ENCODE measurements at regions not wholly inside any gene's neighbourhood (a gene's known extent, or its start where the extent isn't known, plus 50 kb on each side); places are given as distances from the start of the nearest gene placed in this dataset.

DNA sequence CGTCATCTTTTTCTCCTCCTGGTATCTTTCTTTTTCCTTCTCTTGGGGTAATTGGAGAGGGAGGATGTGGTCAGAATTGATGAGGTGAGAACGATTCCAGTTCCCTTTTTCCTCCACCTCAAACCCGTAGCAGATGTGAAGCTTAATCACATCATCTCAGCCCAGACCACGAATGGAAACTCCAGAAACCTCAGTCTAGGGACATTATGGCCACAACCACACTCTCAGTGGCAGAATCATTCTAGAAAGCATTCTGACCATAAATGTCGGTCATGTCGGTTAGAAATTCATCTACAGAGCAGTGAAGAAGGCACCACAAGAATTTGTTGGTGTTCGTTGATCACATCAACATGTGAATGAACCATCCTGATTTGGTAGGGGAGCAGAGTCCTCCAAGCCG is 78.7 kb downstream of the GATA3 start:
- H4K20me1 ChIP-seq (ENCODE audit: control insufficient read depth, insufficient read depth, low read depth, low read length) = no peaks in the 10 kb centered on the region
- H3K27ac ChIP-seq (ENCODE audit: low read depth, low read length) = no peak overlapping the region
- no peak overlapping the region for H3K4me2 ChIP-seq (ENCODE audit: low read length)
- H3K27me3 ChIP-seq (ENCODE audit: control insufficient read depth, low read length) = peaks cover 5% of the 10 kb centered on the region; the same call in 1 of the 2 replicates
- H3K36me3 ChIP-seq (ENCODE audit: control insufficient read depth, low read length) = no peaks in the 10 kb centered on the region
- H3K9me3 ChIP-seq (ENCODE audit: control insufficient read depth, insufficient read depth, low read length) = no peaks in the 10 kb centered on the region
- H3K4me1 ChIP-seq (ENCODE audit: control insufficient read depth, low read length) = no peaks in the 10 kb centered on the region
- TF ChIP-seq CTCF (IDR thresholded peaks at IDR 0.05; ENCODE audit: low read depth, low read length, poor library complexity, severe bottlenecking) (no peak), EZH2phosphoT487 (IDR thresholded peaks at IDR 0.05; ENCODE audit: borderline replicate concordance, low read length) (no peak)
- no peaks in the 10 kb centered on the region for H3F3A ChIP-seq (ENCODE audit: control insufficient read depth, insufficient read depth)
- H3K4me3 ChIP-seq (ENCODE audit: low read length) = no peak overlapping the region
- H3K9me2 ChIP-seq (replicated peaks; ENCODE audit: control insufficient read depth, low read length) = no peaks in the 10 kb centered on the region
- H3K79me2 ChIP-seq (ENCODE audit: control insufficient read depth, low read length) = no peaks in the 10 kb centered on the region

DNA sequence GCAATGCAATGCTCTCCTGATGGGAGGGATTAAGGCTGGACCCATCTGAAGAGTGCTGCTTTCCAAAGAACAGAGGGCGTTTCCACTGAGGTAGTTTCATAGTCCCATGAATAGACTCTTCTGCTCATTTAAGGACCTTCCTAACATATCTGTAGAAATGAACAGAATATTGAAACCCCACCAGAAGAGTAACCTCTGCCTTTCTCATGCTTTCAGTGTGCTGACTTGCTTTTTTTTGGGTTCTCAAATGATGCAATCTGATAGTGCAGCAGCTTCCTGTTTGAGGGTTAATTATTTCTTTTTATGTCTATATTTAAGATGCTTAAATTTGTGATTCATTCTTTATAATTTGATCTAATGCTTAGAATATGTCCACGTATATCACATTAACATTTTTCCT is 82.2 kb downstream of the GATA3 start:
- Histone ChIP-seq H3F3A (ENCODE audit: control insufficient read depth, insufficient read depth) (no peaks in the 10 kb centered on the region), H3K4me1 (ENCODE audit: control insufficient read depth, low read length) (no peaks in the 10 kb centered on the region), H3K9me2 (replicated peaks; ENCODE audit: control insufficient read depth, low read length) (no peaks in the 10 kb centered on the region), H3K79me2 (ENCODE audit: control insufficient read depth, low read length) (no peaks in the 10 kb centered on the region), H3K4me2 (ENCODE audit: low read length) (no peak overlapping the region), H3K9me3 (ENCODE audit: control insufficient read depth, insufficient read depth, low read length) (no peaks in the 10 kb centered on the region), H4K20me1 (ENCODE audit: control insufficient read depth, insufficient read depth, low read depth, low read length) (no peaks in the 10 kb centered on the region), H3K27me3 (ENCODE audit: control insufficient read depth, low read length) (peaks cover 5% of the 10 kb centered on the region; the same call in 1 of the 2 replicates), H3K27ac (ENCODE audit: low read depth, low read length) (no peak overlapping the region), H3K4me3 (ENCODE audit: low read length) (no peak overlapping the region), H3K36me3 (ENCODE audit: control insufficient read depth, low read length) (no peaks in the 10 kb centered on the region)
- TF ChIP-seq CTCF (IDR thresholded peaks at IDR 0.05; ENCODE audit: low read depth, low read length, poor library complexity, severe bottlenecking) = no peak
- TF ChIP-seq EZH2phosphoT487 (IDR thresholded peaks at IDR 0.05; ENCODE audit: borderline replicate concordance, low read length) = no peak

DNA sequence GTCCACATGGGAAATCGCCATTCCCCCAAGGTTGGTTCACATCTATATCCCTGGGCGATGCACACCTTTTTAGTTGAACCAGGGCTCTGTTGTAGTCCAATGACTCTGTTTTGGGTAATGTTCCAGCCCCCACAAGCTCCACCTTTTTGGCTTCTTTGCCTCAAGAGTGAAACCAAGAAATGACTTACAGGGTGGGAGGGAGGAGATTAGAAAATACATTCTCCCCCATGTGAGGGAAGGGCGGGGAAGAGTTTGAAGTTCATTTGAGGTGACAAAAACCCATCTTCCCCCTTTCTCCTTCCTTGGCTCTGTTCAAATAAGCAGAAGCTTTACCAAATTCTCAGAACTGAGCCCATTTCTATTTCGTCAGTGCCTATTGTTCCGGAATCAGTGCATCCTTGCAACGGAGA is 82.8 kb downstream of the GATA3 start:
- no peaks in the 10 kb centered on the region for H3K4me1 ChIP-seq (ENCODE audit: control insufficient read depth, low read length)
- H4K20me1 ChIP-seq (ENCODE audit: control insufficient read depth, insufficient read depth, low read depth, low read length) = no peaks in the 10 kb centered on the region
- H3K4me2 ChIP-seq (ENCODE audit: low read length) = no peak overlapping the region
- no peaks in the 10 kb centered on the region for H3F3A ChIP-seq (ENCODE audit: control insufficient read depth, insufficient read depth)
- no peaks in the 10 kb centered on the region for H3K9me3 ChIP-seq (ENCODE audit: control insufficient read depth, insufficient read depth, low read length)
- H3K79me2 ChIP-seq (ENCODE audit: control insufficient read depth, low read length) = no peaks in the 10 kb centered on the region
- TF ChIP-seq CTCF (IDR thresholded peaks at IDR 0.05; ENCODE audit: low read depth, low read length, poor library complexity, severe bottlenecking) (no peak), EZH2phosphoT487 (IDR thresholded peaks at IDR 0.05; ENCODE audit: borderline replicate concordance, low read length) (no peak)
- no peaks in the 10 kb centered on the region for H3K9me2 ChIP-seq (replicated peaks; ENCODE audit: control insufficient read depth, low read length)
- peaks cover 5% of the 10 kb centered on the region; the same call in 1 of the 2 replicates for H3K27me3 ChIP-seq (ENCODE audit: control insufficient read depth, low read length)
- no peaks in the 10 kb centered on the region for H3K36me3 ChIP-seq (ENCODE audit: control insufficient read depth, low read length)
- H3K27ac ChIP-seq (ENCODE audit: low read depth, low read length) = no peak overlapping the region
- no peak overlapping the region for H3K4me3 ChIP-seq (ENCODE audit: low read length)

Measured in DOHH2 (cell line).